H1 (cell line): ENCODE measurements at regions not wholly inside any gene's neighbourhood (a gene's known extent, or its start where the extent isn't known, plus 50 kb on each side); places are given as distances from the start of the nearest gene placed in this dataset.

ENCODE experiments used
- CTCF ChIA-PET: fragments of 300-600 bp; sonication (Branson Sonifier 250); formaldehyde crosslinking; loops from one replicate; lab custom pipeline; 2021; ENCODE audit not compliant: partially characterized antibody; lab: Charles Lee
- POLR2A ChIA-PET: fragments of 300-600 bp; sonication (Branson Sonifier 250); formaldehyde crosslinking; loops from one replicate; lab custom pipeline; 2021; ENCODE audit warnings: inconsistent platforms; ENCODE audit not compliant: partially characterized antibody; lab: Charles Lee
- DNase-seq, 2 experiments: peaks; one replicate each; pipeline versions ENCODE4 v3.0.0 to v3.0.0-alpha.2; 2010 to 2022; ENCODE audit warnings: low spot score in 2 of 2, low read depth in 1 of 2, mixed read lengths in 1 of 2
- FAIRE-seq: peaks from 2 replicates; lab custom pipeline; 2011; peaks lifted over from hg19 to GRCh38; lab: Jason Lieb, UNC
- H2AFZ ChIP-seq: 2 replicates; pipeline ENCODE4 v1.8.1; 2012; ENCODE audit warnings: low read length, inconsistent platforms
- H2AK5ac ChIP-seq: 2 replicates; pipeline ENCODE4 v1.6.1; 2013; ENCODE audit warnings: low read depth, low read length
- H2BK120ac ChIP-seq: replicated peaks from 2 replicates; pipeline ENCODE3; 2013; ENCODE audit warnings: low read depth, low read length, inconsistent platforms
- H2BK12ac ChIP-seq: 2 replicates; pipeline ENCODE4 v1.6.1; 2013; ENCODE audit warnings: low read depth, low read length
- H2BK15ac ChIP-seq: 2 replicates; pipeline ENCODE4 v1.6.1; 2013; ENCODE audit warnings: low read length
- H2BK20ac ChIP-seq: 2 replicates; pipeline ENCODE4 v1.6.1; 2013; ENCODE audit warnings: low read length
- H2BK5ac ChIP-seq: 2 replicates; pipeline ENCODE4 v1.6.1; 2013; ENCODE audit warnings: low read depth, low read length
- H3K14ac ChIP-seq: 2 replicates; pipeline ENCODE4 v1.6.1; 2013; ENCODE audit warnings: inconsistent platforms; ENCODE audit not compliant: insufficient read length
- H3K18ac ChIP-seq: 2 replicates; pipeline ENCODE4 v1.6.1; 2013; ENCODE audit warnings: low read length; ENCODE audit errors: extremely low read depth
- H3K23ac ChIP-seq: 2 replicates; pipeline ENCODE4 v1.6.1; 2013; ENCODE audit warnings: inconsistent platforms; ENCODE audit not compliant: insufficient read length
- H3K23me2 ChIP-seq: 2 replicates; pipeline ENCODE4 v1.6.1; 2013; ENCODE audit warnings: low read depth, low read length
- H3K27ac ChIP-seq: 2 replicates; pipeline ENCODE4 v1.6.1; 2011; ENCODE audit warnings: low read depth, low read length, inconsistent platforms
- H3K27me3 ChIP-seq, 4 experiments: replicated peaks in 1 of 4; 1 replicate in 1 of 4; 2 replicates in 3 of 4; pipeline versions ENCODE4 v1.6.1 to v1.8.1; 2011 to 2013; ENCODE audit warnings: low read length in 3 of 4, mild to moderate bottlenecking in 3 of 4, inconsistent platforms in 2 of 4, mixed read lengths in 2 of 4, moderate library complexity in 1 of 4; ENCODE audit not compliant: control insufficient read depth in 3 of 4, insufficient read depth in 3 of 4; ENCODE audit errors: extremely low read depth in 1 of 4
- H3K36me3 ChIP-seq, 4 experiments: 2 replicates each; pipeline versions ENCODE4 v1.6.1 to v1.8.1; 2011 to 2013; ENCODE audit warnings: mild to moderate bottlenecking in 4 of 4, low read length in 3 of 4, moderate library complexity in 2 of 4, control low read depth in 1 of 4, inconsistent platforms in 1 of 4; ENCODE audit not compliant: insufficient read depth in 4 of 4, control insufficient read depth in 2 of 4
- H3K4ac ChIP-seq: replicated peaks from 2 replicates; pipeline ENCODE3; 2013; ENCODE audit warnings: low read length, low read depth, mixed read lengths, inconsistent platforms; ENCODE audit not compliant: insufficient read length
- H3K4me1 ChIP-seq, 4 experiments: replicated peaks in 1 of 4; 1 replicate in 1 of 4; 2 replicates in 3 of 4; pipeline versions ENCODE4 v1.6.1 to v1.8.1; 2011 to 2013; ENCODE audit warnings: low read length in 3 of 4, inconsistent platforms in 2 of 4, mixed read lengths in 1 of 4; ENCODE audit not compliant: insufficient read depth in 4 of 4, control insufficient read depth in 3 of 4
- H3K4me2 ChIP-seq, 2 experiments: 2 replicates each; pipeline versions ENCODE4 v1.6.1 to v1.8.1; 2011 to 2013; ENCODE audit warnings: low read depth in 2 of 2, low read length in 2 of 2, control low read depth in 1 of 2, inconsistent platforms in 1 of 2, mild to moderate bottlenecking in 1 of 2; ENCODE audit not compliant: insufficient read depth in 1 of 2
- H3K4me3 ChIP-seq, 4 experiments: fragments of 200-600, 300-600 bp in 1 of 4; sonication (generic), shearing (Covaris generic), sonication (Bioruptor Twin) in 1 of 4; 2 replicates each; pipeline versions ENCODE4 v1.5.1 to v1.8.1; 2011 to 2016; ENCODE audit warnings: low read length in 4 of 4, low read depth in 3 of 4, control low read depth in 2 of 4, inconsistent platforms in 2 of 4, mild to moderate bottlenecking in 2 of 4, mixed read lengths in 1 of 4, moderate library complexity in 1 of 4; ENCODE audit not compliant: insufficient read depth in 2 of 4; ENCODE audit errors: extremely low read depth in 1 of 4
- H3K56ac ChIP-seq: replicated peaks from 2 replicates; pipeline ENCODE3; 2013; ENCODE audit warnings: low read depth, mild to moderate bottlenecking, mixed read lengths, low read length, inconsistent platforms; ENCODE audit not compliant: insufficient read length
- H3K79me1 ChIP-seq: 2 replicates; pipeline ENCODE4 v1.6.1; 2013; ENCODE audit warnings: low read depth, low read length, control low read depth
- H3K79me2 ChIP-seq, 2 experiments: 2 replicates each; pipeline versions ENCODE4 v1.6.1 to v1.8.1; 2012 to 2013; ENCODE audit warnings: low read length in 2 of 2, mild to moderate bottlenecking in 2 of 2, inconsistent platforms in 1 of 2; ENCODE audit not compliant: insufficient read depth in 2 of 2, control insufficient read depth in 1 of 2
- H3K9ac ChIP-seq, 4 experiments: replicated peaks in 1 of 4; 1 replicate in 1 of 4; 2 replicates in 3 of 4; pipeline versions ENCODE4 v1.6.1 to v1.8.1; 2011 to 2013; ENCODE audit warnings: low read depth in 3 of 4, low read length in 3 of 4, control low read depth in 2 of 4, mild to moderate bottlenecking in 2 of 4, moderate library complexity in 2 of 4, inconsistent platforms in 1 of 4; ENCODE audit errors: extremely low read depth in 1 of 4
- H3K9me3 ChIP-seq, 2 experiments: 2 replicates each; pipeline versions ENCODE4 v1.6.1 to v1.8.1; 2012 to 2013; ENCODE audit warnings: mild to moderate bottlenecking in 2 of 2, moderate library complexity in 2 of 2, control low read depth in 1 of 2, inconsistent platforms in 1 of 2, low read depth in 1 of 2, low read length in 1 of 2, mixed read lengths in 1 of 2; ENCODE audit not compliant: insufficient read depth in 2 of 2
- H4K20me1 ChIP-seq, 2 experiments: replicated peaks in 1 of 2; 2 replicates each; pipeline versions ENCODE3 to v1.8.1; 2011 to 2013; ENCODE audit warnings: inconsistent platforms in 2 of 2, low read length in 2 of 2, mild to moderate bottlenecking in 1 of 2; ENCODE audit not compliant: insufficient read depth in 2 of 2, control insufficient read depth in 1 of 2
- H4K5ac ChIP-seq: 2 replicates; pipeline ENCODE4 v1.6.1; 2013; ENCODE audit warnings: low read length, low read depth, mixed read lengths, inconsistent platforms; ENCODE audit not compliant: insufficient read length
- H4K8ac ChIP-seq: 2 replicates; pipeline ENCODE4 v1.8.0; 2013; ENCODE audit warnings: mild to moderate bottlenecking, moderate library complexity, low read length, inconsistent platforms; ENCODE audit not compliant: insufficient read depth; ENCODE audit errors: extremely low read depth
- H4K91ac ChIP-seq: replicated peaks from 2 replicates; pipeline ENCODE3; 2013; ENCODE audit warnings: low read length, mixed read lengths, inconsistent platforms; ENCODE audit not compliant: insufficient read length
- CEBPB ChIP-seq: IDR thresholded peaks from 2 replicates; pipeline ENCODE4 v1.6.1; 2012; ENCODE audit warnings: low read depth, low read length
- EGR1 ChIP-seq: IDR thresholded peaks from 2 replicates; pipeline ENCODE4 v1.6.1; 2011; ENCODE audit warnings: low read depth, low read length, borderline replicate concordance
- FOSL1 ChIP-seq: IDR thresholded peaks from 2 replicates; pipeline ENCODE4 v1.6.1; 2011; ENCODE audit warnings: mild to moderate bottlenecking, low read depth, low read length, moderate library complexity; ENCODE audit not compliant: insufficient read depth
- HDAC6 ChIP-seq: IDR thresholded peaks from one replicate; pipeline ENCODE4 v1.7.1; 2012; ENCODE audit warnings: low read depth, mild to moderate bottlenecking, inconsistent platforms, low read length, moderate library complexity
- KDM5A ChIP-seq: fragments of 200-600 bp; IDR thresholded peaks from 2 replicates; pipeline ENCODE4 v1.7.1; 2012; ENCODE audit warnings: mild to moderate bottlenecking, low read length, inconsistent platforms, mixed read lengths
- RFX5 ChIP-seq: IDR thresholded peaks from 2 replicates; pipeline ENCODE4 v1.6.1; 2011; ENCODE audit warnings: low read depth, low read length, improper control_type of control experiment, borderline replicate concordance
- RXRA ChIP-seq: IDR thresholded peaks from 2 replicates; pipeline ENCODE4 v1.6.1; 2011; ENCODE audit warnings: low read depth, mild to moderate bottlenecking, low read length, moderate library complexity; ENCODE audit not compliant: insufficient read depth
- SIN3A ChIP-seq, 2 experiments: IDR thresholded peaks in 1 of 2; conservative IDR thresholded peaks in 1 of 2; 2 replicates each; pipeline ENCODE4 v1.6.1; 2011 to 2012; ENCODE audit warnings: low read length in 2 of 2, improper control_type of control experiment in 1 of 2, low read depth in 1 of 2, mild to moderate bottlenecking in 1 of 2
- TCF12 ChIP-seq: IDR thresholded peaks from 2 replicates; pipeline ENCODE4 v1.6.1; 2011; ENCODE audit warnings: low read depth, mild to moderate bottlenecking, low read length
- TEAD4 ChIP-seq: IDR thresholded peaks from 2 replicates; pipeline ENCODE4 v1.6.1; 2012; ENCODE audit warnings: low read depth, low read length, inconsistent platforms, mixed read lengths
- TF ChIP-seq, protein P1 (sequence below): IDR thresholded peaks from 2 replicates; pipeline ENCODE4 v1.6.1; 2012; ENCODE audit warnings: inconsistent platforms

DNA sequence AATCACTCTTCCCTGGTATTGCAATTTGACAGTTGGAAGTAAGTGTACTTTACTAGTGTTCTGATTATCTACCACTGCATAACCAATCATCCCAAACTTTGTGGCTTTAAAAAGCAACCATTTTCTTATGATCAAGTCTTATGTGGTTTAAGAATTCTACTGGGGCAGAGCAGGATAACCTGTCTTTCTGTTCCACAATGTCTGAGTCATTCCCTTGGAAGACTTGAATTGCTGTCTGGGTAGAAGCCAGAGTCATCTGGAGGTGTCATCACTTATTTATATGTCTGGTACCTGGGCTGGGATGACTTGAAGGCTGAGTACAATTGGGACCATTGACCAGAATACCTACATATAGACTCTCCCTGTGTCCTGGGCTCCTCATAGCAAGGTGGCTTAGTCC lies 644.3 kb downstream of the HDGFL1 start:
- Histone ChIP-seq H2BK5ac (no peak overlapping the region), H2BK12ac (no peak overlapping the region), H3K56ac (no peak overlapping the region), H4K5ac (no peak overlapping the region), H4K91ac (no peak overlapping the region), H3K36me3 (no peaks in the 10 kb centered on the region), H2BK15ac (no peak overlapping the region), H2AK5ac (no peak overlapping the region), H3K79me1 (no peaks in the 10 kb centered on the region), H3K9me3 (0 out of 4 replicates have a peak, but pooled peaks cover 0 to 4% of the 10 kb centered on the region in 2 experiments), H3K27ac (no peak overlapping the region), H4K8ac (no peak overlapping the region), H3K27me3 (no peaks in the 10 kb centered on the region), H3K4me2 (no peak overlapping the region), H2BK20ac (no peak overlapping the region), H3K4me1 (no peaks in the 10 kb centered on the region), H3K14ac (no peak overlapping the region), H4K20me1 (no peaks in the 10 kb centered on the region), H3K4me3 (no peak overlapping the region), H3K23me2 (no peaks in the 10 kb centered on the region), H3K4ac (no peak overlapping the region), H2AFZ (no peak overlapping the region), H3K9ac (no peak overlapping the region), H2BK120ac (no peak overlapping the region), H3K18ac (no peak overlapping the region), H3K79me2 (no peaks in the 10 kb centered on the region), H3K23ac (no peak overlapping the region)
- ChIA-PET CTCF (no interaction called here), POLR2A (no interaction called here)
- DNase-seq (no peak), FAIRE-seq (no peak)
- TF ChIP-seq SIN3A (conservative IDR thresholded peaks at IDR 0.05 in 1 of 2, IDR thresholded peaks at IDR 0.05 in 1 of 2; ENCODE audit: low read depth in 1 of 2, low read length in 2 of 2) (no peak), FOSL1 (no peak), CEBPB (no peak), EGR1 (no peak), RXRA (no peak), HDAC6 (no peak), TEAD4 (no peak), TCF12 (no peak), KDM5A (no peak), RFX5 (no peak)
- TF ChIP-seq, protein P1, sequence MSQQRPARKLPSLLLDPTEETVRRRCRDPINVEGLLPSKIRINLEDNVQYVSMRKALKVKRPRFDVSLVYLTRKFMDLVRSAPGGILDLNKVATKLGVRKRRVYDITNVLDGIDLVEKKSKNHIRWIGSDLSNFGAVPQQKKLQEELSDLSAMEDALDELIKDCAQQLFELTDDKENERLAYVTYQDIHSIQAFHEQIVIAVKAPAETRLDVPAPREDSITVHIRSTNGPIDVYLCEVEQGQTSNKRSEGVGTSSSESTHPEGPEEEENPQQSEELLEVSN = no peak
